ENCODE measurements at regions not wholly inside any gene's neighbourhood (a gene's known extent, or its start where the extent isn't known, plus 50 kb on each side); places are given as distances from the start of the nearest gene placed in this dataset.

DNA sequence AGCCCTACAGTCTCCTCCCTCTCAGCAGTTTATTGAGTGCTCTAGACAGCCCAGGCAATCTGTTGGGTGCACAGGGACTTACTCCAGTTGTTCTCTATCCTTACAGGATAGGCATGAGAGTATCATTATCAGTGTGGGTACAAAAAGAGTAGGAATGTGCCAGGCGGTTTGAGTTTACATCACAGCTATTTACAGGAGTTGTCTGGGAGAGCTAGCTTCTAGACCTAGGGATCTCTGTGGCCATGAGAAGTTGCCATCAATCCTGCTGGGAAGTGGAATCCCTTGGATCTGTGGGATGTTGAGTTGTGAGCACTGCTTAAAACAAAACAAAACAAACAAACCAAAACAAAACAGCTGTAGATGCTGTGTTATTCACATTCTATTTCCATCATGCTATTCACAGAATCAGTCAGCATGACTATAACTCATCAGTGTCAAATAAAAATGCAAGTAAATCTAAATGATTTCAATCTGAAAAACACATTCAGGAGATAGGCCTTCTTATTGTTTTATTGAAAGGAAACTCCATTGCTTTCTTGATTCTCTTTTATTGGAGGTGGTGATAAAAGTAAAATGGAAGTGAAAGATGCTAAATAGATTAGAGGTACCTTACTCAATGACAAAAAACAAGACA is 552.4 kb upstream of the ZNF608 start:
- no peak for DNase-seq
- Mint-ChIP-seq H3K36me3 (ENCODE audit: unreplicated experiment) (no peaks in the 10 kb centered on the region), H3K27ac (ENCODE audit: unreplicated experiment) (no peak overlapping the region), H3K27me3 (ENCODE audit: unreplicated experiment) (no peaks in the 10 kb centered on the region), H3K9me3 (ENCODE audit: unreplicated experiment) (no peaks in the 10 kb centered on the region), H3K4me3 (ENCODE audit: unreplicated experiment) (no peak overlapping the region), H3K4me1 (ENCODE audit: low read depth, unreplicated experiment) (peaks cover 5% of the 10 kb centered on the region)
- no peak for TF ChIP-seq CTCF (IDR thresholded peaks at IDR 0.05; ENCODE audit: partially characterized antibody, unreplicated experiment)

DNA sequence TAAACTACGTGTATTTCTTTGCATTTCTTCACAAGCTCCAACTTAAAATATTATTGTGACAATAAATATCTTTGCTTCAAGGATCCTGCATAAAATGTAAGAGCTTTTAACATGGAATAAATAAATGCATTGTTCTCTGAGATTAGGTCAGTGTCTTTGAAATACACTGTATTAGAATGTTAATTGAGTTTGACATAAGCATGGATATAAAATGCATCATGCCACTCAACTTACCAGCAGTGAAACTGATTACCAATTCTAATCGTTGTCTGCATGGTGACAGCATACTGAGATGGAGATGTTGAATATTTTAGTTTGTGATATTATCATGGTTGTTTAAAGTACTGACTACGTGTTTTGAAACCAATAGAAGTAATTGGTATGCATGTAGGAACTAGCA is 555.3 kb upstream of the ZNF608 start:
- DNase-seq = no peak
- Mint-ChIP-seq H3K9me3 (ENCODE audit: unreplicated experiment) (peaks cover 5% of the 10 kb centered on the region), H3K27me3 (ENCODE audit: unreplicated experiment) (no peaks in the 10 kb centered on the region), H3K27ac (ENCODE audit: unreplicated experiment) (no peak overlapping the region), H3K4me3 (ENCODE audit: unreplicated experiment) (no peak overlapping the region), H3K36me3 (ENCODE audit: unreplicated experiment) (no peaks in the 10 kb centered on the region), H3K4me1 (ENCODE audit: low read depth, unreplicated experiment) (peaks cover 5% of the 10 kb centered on the region)
- TF ChIP-seq CTCF (IDR thresholded peaks at IDR 0.05; ENCODE audit: partially characterized antibody, unreplicated experiment) = no peak

DNA sequence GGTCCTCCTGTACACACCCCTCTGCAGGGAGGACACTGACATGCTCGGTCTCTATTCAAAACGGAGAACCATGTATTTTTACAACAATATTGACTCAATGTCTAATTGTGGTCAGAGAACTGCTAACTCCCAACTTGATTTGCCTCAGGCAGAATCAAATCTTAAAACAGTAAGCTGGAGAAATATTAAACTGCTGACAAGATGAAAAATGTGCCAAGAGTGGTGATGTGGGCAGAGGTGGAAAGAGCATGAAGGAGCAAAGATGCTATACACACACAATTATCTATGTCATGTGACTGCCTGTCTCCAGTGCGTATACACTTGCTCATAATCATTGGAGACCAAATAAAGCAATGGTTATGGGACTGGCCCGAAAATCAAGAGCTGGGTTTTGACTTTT is 556.1 kb upstream of the ZNF608 start:
- Mint-ChIP-seq H3K27ac (ENCODE audit: unreplicated experiment) (no peak overlapping the region), H3K4me3 (ENCODE audit: unreplicated experiment) (no peak overlapping the region), H3K36me3 (ENCODE audit: unreplicated experiment) (no peaks in the 10 kb centered on the region), H3K27me3 (ENCODE audit: unreplicated experiment) (no peaks in the 10 kb centered on the region), H3K9me3 (ENCODE audit: unreplicated experiment) (peaks cover 9% of the 10 kb centered on the region), H3K4me1 (ENCODE audit: low read depth, unreplicated experiment) (peaks cover 5% of the 10 kb centered on the region)
- TF ChIP-seq CTCF (IDR thresholded peaks at IDR 0.05; ENCODE audit: partially characterized antibody, unreplicated experiment) = no peak
- no peak for DNase-seq

DNA sequence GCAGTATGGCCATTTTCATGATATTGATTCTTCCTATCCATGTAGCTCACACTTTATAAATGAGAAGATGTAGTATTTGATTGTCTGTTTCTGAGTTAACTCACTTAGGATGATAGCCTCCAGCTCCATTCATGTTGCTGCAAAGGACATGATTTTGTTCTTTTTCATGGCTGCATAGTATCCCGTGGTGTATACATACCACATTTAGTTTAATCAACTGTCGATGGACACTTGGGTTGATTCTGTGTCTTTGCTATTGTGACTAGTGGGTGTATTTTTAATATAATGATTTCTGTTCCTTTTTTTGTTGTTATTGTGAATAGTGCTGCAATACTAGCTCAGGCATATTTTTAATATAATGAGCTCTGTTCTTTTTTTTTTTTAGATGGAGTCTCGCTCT is 560.3 kb upstream of the ZNF608 start:
- Mint-ChIP-seq H3K4me1 (ENCODE audit: low read depth, unreplicated experiment) (no peaks in the 10 kb centered on the region), H3K27me3 (ENCODE audit: unreplicated experiment) (no peaks in the 10 kb centered on the region), H3K36me3 (ENCODE audit: unreplicated experiment) (peaks cover 5% of the 10 kb centered on the region), H3K9me3 (ENCODE audit: unreplicated experiment) (peaks cover 12% of the 10 kb centered on the region), H3K27ac (ENCODE audit: unreplicated experiment) (no peak overlapping the region), H3K4me3 (ENCODE audit: unreplicated experiment) (no peak overlapping the region)
- DNase-seq = no peak
- no peak for TF ChIP-seq CTCF (IDR thresholded peaks at IDR 0.05; ENCODE audit: partially characterized antibody, unreplicated experiment)

DNA sequence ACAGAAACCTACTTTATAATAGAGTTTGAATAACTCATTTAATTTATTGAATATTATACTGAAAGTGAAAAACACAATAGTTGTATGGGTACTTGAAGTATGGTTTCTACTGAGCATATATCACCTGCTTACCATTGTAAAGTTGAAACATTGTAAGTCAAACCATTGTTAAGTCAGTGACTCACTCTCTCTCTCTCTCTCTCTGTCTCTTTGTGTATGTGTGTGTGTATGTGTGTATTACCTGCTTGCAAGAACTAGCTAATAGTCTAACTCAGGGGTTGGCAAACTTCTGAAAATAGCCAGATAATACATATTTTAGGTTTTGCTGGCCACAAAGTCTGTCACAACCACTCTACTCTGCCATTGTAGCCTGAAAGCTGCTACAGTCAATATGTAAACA is 564.3 kb upstream of the ZNF608 start:
- TF ChIP-seq CTCF (IDR thresholded peaks at IDR 0.05; ENCODE audit: partially characterized antibody, unreplicated experiment) = no peak
- Mint-ChIP-seq H3K36me3 (ENCODE audit: unreplicated experiment) (peaks cover 14% of the 10 kb centered on the region), H3K4me1 (ENCODE audit: low read depth, unreplicated experiment) (peaks cover 2% of the 10 kb centered on the region), H3K27me3 (ENCODE audit: unreplicated experiment) (peaks cover 4% of the 10 kb centered on the region), H3K4me3 (ENCODE audit: unreplicated experiment) (no peak overlapping the region), H3K27ac (ENCODE audit: unreplicated experiment) (no peak overlapping the region), H3K9me3 (ENCODE audit: unreplicated experiment) (peaks cover 11% of the 10 kb centered on the region)
- DNase-seq = no peak

Measured in glutamatergic neuron (in vitro differentiated cells).